GM12878 (cell line): ENCODE measurements at regions not wholly inside any gene's neighbourhood (a gene's known extent, or its start where the extent isn't known, plus 50 kb on each side); places are given as distances from the start of the nearest gene placed in this dataset.

ENCODE experiments used
- ATAC-seq: fragments of 200-7000 bp; cut with Tn5 transposase; 3 replicates; pipeline ENCODE4 v1.9.1; 2020; ENCODE audit warnings: mild to moderate bottlenecking, moderate library complexity
- BruUV-seq: library from RNA; stranded (reverse); fragments of 400-500 nt; replicated peaks from 2 replicates; lab custom pipeline; 2021; lab: Mats Ljungman, UMichigan
- CTCF ChIA-PET: fragments of 300-600 bp; sonication (Branson Sonifier 250); formaldehyde crosslinking; extraction: SDS; loops from one replicate; lab custom pipeline; 2021; ENCODE audit warnings: inconsistent platforms; lab: Yijun Ruan, JAX
- POLR2A ChIA-PET: fragments of 350-600 bp; formaldehyde crosslinking; extraction: SDS; loops from one replicate; lab custom pipeline; 2021; ENCODE audit warnings: inconsistent platforms; lab: Charles Lee
- RAD21 ChIA-PET: fragments of 300-600 bp; sonication (Branson Sonifier 250); formaldehyde crosslinking; loops from one replicate; lab custom pipeline; 2023; ENCODE audit warnings: antibody characterized with exemption; ENCODE audit not compliant: unreplicated experiment; lab: Charles Lee
- SMC1A ChIA-PET: fragments of 300-600 bp; sonication (Branson Sonifier 250); formaldehyde crosslinking; loops from one replicate; lab custom pipeline; 2023; ENCODE audit not compliant: unreplicated experiment, uncharacterized antibody; lab: Charles Lee
- DNase-seq: peaks from one replicate; pipeline ENCODE4 v3.0.0-alpha.2; 2011; ENCODE audit warnings: low read depth, low spot score
- FAIRE-seq: peaks from 3 replicates; lab custom pipeline; 2011; peaks lifted over from hg19 to GRCh38; lab: Jason Lieb, UNC
- H2AFZ ChIP-seq: 2 replicates; pipeline ENCODE4 v1.6.0; 2011; ENCODE audit warnings: low read depth, low read length, control low read depth; ENCODE audit not compliant: control insufficient read depth
- H3K27ac ChIP-seq: 2 replicates; pipeline ENCODE4 v1.5.1; 2011; ENCODE audit warnings: control low read depth; ENCODE audit not compliant: control insufficient read depth, insufficient read depth
- H3K27me3 ChIP-seq, 2 experiments: replicated peaks in 1 of 2; 2 replicates each; pipeline versions ENCODE4 v1.6.0 to v1.6.1; 2011; ENCODE audit warnings: low read length in 1 of 2; ENCODE audit not compliant: control insufficient read depth in 2 of 2, insufficient read depth in 2 of 2
- H3K36me3 ChIP-seq, 2 experiments: 2 replicates each; pipeline ENCODE4 v1.5.1; 2011; ENCODE audit warnings: low read length in 1 of 2; ENCODE audit not compliant: control insufficient read depth in 2 of 2, insufficient read depth in 2 of 2
- H3K4me1 ChIP-seq: 2 replicates; pipeline ENCODE4 v1.6.1; 2011; ENCODE audit warnings: mild to moderate bottlenecking, low read length, moderate library complexity, mixed read lengths; ENCODE audit not compliant: control insufficient read depth, insufficient read depth
- H3K4me2 ChIP-seq: 2 replicates; pipeline ENCODE4 v1.6.0; 2011; ENCODE audit warnings: control low read depth; ENCODE audit not compliant: control insufficient read depth, insufficient read depth
- H3K4me3 ChIP-seq: fragments of 200-600 bp; sonication (generic); 2 replicates; pipeline ENCODE4 v1.5.1; 2016
- H3K79me2 ChIP-seq: 2 replicates; pipeline ENCODE4 v1.6.0; 2011; ENCODE audit warnings: low read length; ENCODE audit not compliant: control insufficient read depth, insufficient read depth
- H3K9ac ChIP-seq: 2 replicates; pipeline ENCODE4 v1.8.0; 2011; ENCODE audit warnings: low read length, control low read depth, mixed read lengths; ENCODE audit not compliant: control insufficient read depth, insufficient read depth
- H3K9me3 ChIP-seq: replicated peaks from 3 replicates; pipeline ENCODE4 v1.5.1; 2011; ENCODE audit warnings: mild to moderate bottlenecking, low read length; ENCODE audit not compliant: control insufficient read depth, insufficient read depth
- H4K20me1 ChIP-seq: 2 replicates; pipeline ENCODE4 v1.6.0; 2011; ENCODE audit not compliant: control insufficient read depth, insufficient read depth
- CBX5 ChIP-seq: sonication (generic); IDR thresholded peaks from 2 replicates; pipeline ENCODE4 v1.6.1; 2016; ENCODE audit warnings: low read depth, moderate library complexity, mild to moderate bottlenecking, inconsistent platforms
- CHD2 ChIP-seq: IDR thresholded peaks from 2 replicates; pipeline ENCODE4 v1.6.1; 2011; ENCODE audit warnings: low read depth, low read length, improper control_type of control experiment, borderline replicate concordance
- E2F8 ChIP-seq: fragments of 450-650 bp; IDR thresholded peaks from 2 replicates; pipeline ENCODE4 v1.6.1; 2018; ENCODE audit warnings: mild to moderate bottlenecking, low read depth, moderate library complexity; ENCODE audit not compliant: partially characterized antibody
- IKZF1 ChIP-seq: fragments of 450-650 bp; conservative IDR thresholded peaks from 2 replicates; pipeline ENCODE4 v1.6.1; 2017; ENCODE audit warnings: antibody characterized with exemption, mild to moderate bottlenecking
- MLLT1 ChIP-seq: fragments of 450-650 bp; IDR thresholded peaks from 2 replicates; pipeline ENCODE4 v1.6.1; 2016; ENCODE audit warnings: mild to moderate bottlenecking
- POLR2AphosphoS5 ChIP-seq: IDR thresholded peaks from 2 replicates; pipeline ENCODE4 v1.6.1; 2011; ENCODE audit warnings: mild to moderate bottlenecking, low read length, inconsistent platforms
- RELA ChIP-seq: fragments of 450-650 bp; IDR thresholded peaks from 2 replicates; pipeline ENCODE4 v1.8.0; 2014; ENCODE audit warnings: borderline replicate concordance; ENCODE audit not compliant: partially characterized antibody
- WRNIP1 ChIP-seq: IDR thresholded peaks from 2 replicates; pipeline ENCODE4 v1.6.1; 2011; ENCODE audit warnings: low read depth, low read length, improper control_type of control experiment, borderline replicate concordance
- WGBS: methylation state at CpG from one replicate; pipeline ENCODE4 v1.1.6; 2016; ENCODE audit warnings: low lambda C conversion rate; ENCODE audit not compliant: insufficient replicate concordance, insufficient coverage; ENCODE audit errors: missing lambda C conversion rate; 5-methylcytosine and 5-hydroxymethylcytosine counted together
- in situ Hi-C: fragments of 300-500 bp; cut with MboI; formaldehyde crosslinking; loops from 9 replicates; pipeline ENCODE4 v1.14.3; 2018; ENCODE audit warnings: mixed read lengths
- intact Hi-C: fragments of 100-400 bp; cut with micrococcal nuclease; formaldehyde crosslinking; loops from one replicate; pipeline ENCODE4 v1.14.2; 2022; ENCODE audit not compliant: unreplicated experiment
- TF ChIP-seq, protein P1 (sequence below): fragments of 150-350 bp; IDR thresholded peaks from 2 replicates; pipeline ENCODE4 v1.6.1; 2014; ENCODE audit warnings: mild to moderate bottlenecking, low read depth, low read length
- TF ChIP-seq, protein P2 (sequence below): IDR thresholded peaks from 2 replicates; pipeline ENCODE4 v1.6.1; 2012; ENCODE audit warnings: mild to moderate bottlenecking, low read depth, low read length
- TF ChIP-seq, protein P3 (sequence below): IDR thresholded peaks from 2 replicates; pipeline ENCODE4 v1.6.1; 2011; ENCODE audit warnings: low read depth, mild to moderate bottlenecking, low read length, moderate library complexity, borderline replicate concordance; ENCODE audit errors: extremely low read depth

- intact Hi-C loops, result loop anchor here (5.0 kb wide), 1 partner anchor 416 kb away; no protein-coding TSS in a partner anchor
- ChIA-PET SMC1A (no interaction called here), POLR2A (no interaction called here), CTCF (no interaction called here), RAD21 (no interaction called here)
- Histone ChIP-seq H2AFZ (no peak overlapping the region), H3K9me3 (no peaks in the 10 kb centered on the region), H3K27ac (no peak overlapping the region), H4K20me1 (no peaks in the 10 kb centered on the region), H3K9ac (no peak overlapping the region), H3K4me3 (no peak overlapping the region), H3K36me3 (no peaks in the 10 kb centered on the region), H3K4me1 (no peaks in the 10 kb centered on the region), H3K4me2 (no peak overlapping the region), H3K27me3 (no peaks in the 10 kb centered on the region), H3K79me2 (no peaks in the 10 kb centered on the region)
- no TSS peak for BruUV-seq
- DNase-seq, result no peak
- in situ Hi-C loops, result no loop called here
- FAIRE-seq, result no peak
- ATAC-seq, result no peak
- TF ChIP-seq POLR2AphosphoS5 (no peak), RELA (no peak), MLLT1 (no peak), WRNIP1 (no peak), CBX5 (no peak), E2F8 (no peak), CHD2 (no peak), IKZF1 (no peak)
- TF ChIP-seq, protein P1, sequence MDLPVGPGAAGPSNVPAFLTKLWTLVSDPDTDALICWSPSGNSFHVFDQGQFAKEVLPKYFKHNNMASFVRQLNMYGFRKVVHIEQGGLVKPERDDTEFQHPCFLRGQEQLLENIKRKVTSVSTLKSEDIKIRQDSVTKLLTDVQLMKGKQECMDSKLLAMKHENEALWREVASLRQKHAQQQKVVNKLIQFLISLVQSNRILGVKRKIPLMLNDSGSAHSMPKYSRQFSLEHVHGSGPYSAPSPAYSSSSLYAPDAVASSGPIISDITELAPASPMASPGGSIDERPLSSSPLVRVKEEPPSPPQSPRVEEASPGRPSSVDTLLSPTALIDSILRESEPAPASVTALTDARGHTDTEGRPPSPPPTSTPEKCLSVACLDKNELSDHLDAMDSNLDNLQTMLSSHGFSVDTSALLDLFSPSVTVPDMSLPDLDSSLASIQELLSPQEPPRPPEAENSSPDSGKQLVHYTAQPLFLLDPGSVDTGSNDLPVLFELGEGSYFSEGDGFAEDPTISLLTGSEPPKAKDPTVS, result no peak
- TF ChIP-seq, protein P2, sequence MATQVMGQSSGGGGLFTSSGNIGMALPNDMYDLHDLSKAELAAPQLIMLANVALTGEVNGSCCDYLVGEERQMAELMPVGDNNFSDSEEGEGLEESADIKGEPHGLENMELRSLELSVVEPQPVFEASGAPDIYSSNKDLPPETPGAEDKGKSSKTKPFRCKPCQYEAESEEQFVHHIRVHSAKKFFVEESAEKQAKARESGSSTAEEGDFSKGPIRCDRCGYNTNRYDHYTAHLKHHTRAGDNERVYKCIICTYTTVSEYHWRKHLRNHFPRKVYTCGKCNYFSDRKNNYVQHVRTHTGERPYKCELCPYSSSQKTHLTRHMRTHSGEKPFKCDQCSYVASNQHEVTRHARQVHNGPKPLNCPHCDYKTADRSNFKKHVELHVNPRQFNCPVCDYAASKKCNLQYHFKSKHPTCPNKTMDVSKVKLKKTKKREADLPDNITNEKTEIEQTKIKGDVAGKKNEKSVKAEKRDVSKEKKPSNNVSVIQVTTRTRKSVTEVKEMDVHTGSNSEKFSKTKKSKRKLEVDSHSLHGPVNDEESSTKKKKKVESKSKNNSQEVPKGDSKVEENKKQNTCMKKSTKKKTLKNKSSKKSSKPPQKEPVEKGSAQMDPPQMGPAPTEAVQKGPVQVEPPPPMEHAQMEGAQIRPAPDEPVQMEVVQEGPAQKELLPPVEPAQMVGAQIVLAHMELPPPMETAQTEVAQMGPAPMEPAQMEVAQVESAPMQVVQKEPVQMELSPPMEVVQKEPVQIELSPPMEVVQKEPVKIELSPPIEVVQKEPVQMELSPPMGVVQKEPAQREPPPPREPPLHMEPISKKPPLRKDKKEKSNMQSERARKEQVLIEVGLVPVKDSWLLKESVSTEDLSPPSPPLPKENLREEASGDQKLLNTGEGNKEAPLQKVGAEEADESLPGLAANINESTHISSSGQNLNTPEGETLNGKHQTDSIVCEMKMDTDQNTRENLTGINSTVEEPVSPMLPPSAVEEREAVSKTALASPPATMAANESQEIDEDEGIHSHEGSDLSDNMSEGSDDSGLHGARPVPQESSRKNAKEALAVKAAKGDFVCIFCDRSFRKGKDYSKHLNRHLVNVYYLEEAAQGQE, result no peak
- TF ChIP-seq, protein P3, sequence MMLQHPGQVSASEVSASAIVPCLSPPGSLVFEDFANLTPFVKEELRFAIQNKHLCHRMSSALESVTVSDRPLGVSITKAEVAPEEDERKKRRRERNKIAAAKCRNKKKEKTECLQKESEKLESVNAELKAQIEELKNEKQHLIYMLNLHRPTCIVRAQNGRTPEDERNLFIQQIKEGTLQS, result no peak
- 23% methylated on average over 6 of the region's 6 CpGs for WGBS
Measured at GRCh38 chr5:2153350-2153749, 270.6 kb upstream of the IRX4 start.
